Endothelial cell of umbilical vein (primary cell): ENCODE measurements at regions not wholly inside any gene's neighbourhood (a gene's known extent, or its start where the extent isn't known, plus 50 kb on each side); places are given as distances from the start of the nearest gene placed in this dataset.

Experiments used
- BruUV-seq: library from RNA; stranded (reverse); fragments of 400-500 nt; replicated peaks from 2 replicates; lab custom pipeline; 2021; lab: Mats Ljungman, UMichigan
- CTCF ChIA-PET: fragments of 300-600, 350-600 bp; sonication (Branson Sonifier 250); formaldehyde crosslinking; loops from one replicate; lab custom pipeline; 2021; ENCODE audit warnings: antibody characterized with exemption, inconsistent platforms; lab: Charles Lee
- POLR2A ChIA-PET: fragments of 300-600, 350-600 bp; sonication (Branson Sonifier 250); formaldehyde crosslinking; loops from one replicate; lab custom pipeline; 2021; ENCODE audit warnings: antibody characterized with exemption, inconsistent platforms; lab: Charles Lee
- DNase-seq: peaks from one replicate; pipeline ENCODE4 v3.0.0-alpha.2; 2011; ENCODE audit warnings: low read depth, low spot score
- FAIRE-seq: peaks from 2 replicates; lab custom pipeline; 2011; peaks lifted over from hg19 to GRCh38; lab: Jason Lieb, UNC
- H2AFZ ChIP-seq: 2 replicates; pipeline ENCODE4 v1.6.0; 2012; ENCODE audit warnings: low read depth, low read length, control low read depth, inconsistent platforms
- H3K27ac ChIP-seq: 2 replicates; pipeline ENCODE4 v1.5.1; 2011; ENCODE audit warnings: low read depth, mild to moderate bottlenecking, control low read depth, low read length, moderate library complexity; ENCODE audit not compliant: insufficient read depth
- H3K27me3 ChIP-seq, 2 experiments: 2 replicates each; pipeline versions ENCODE4 v1.6.0 to v1.6.1; 2011; ENCODE audit warnings: low read length in 2 of 2, mixed read lengths in 1 of 2; ENCODE audit not compliant: control insufficient read depth in 2 of 2, insufficient read depth in 2 of 2
- H3K36me3 ChIP-seq, 2 experiments: 2 replicates in 1 of 2; 3 replicates in 1 of 2; pipeline ENCODE4 v1.5.1; 2011; ENCODE audit warnings: low read length in 2 of 2, mild to moderate bottlenecking in 1 of 2, moderate library complexity in 1 of 2; ENCODE audit not compliant: control insufficient read depth in 2 of 2, insufficient read depth in 2 of 2; ENCODE audit errors: extremely low read depth in 1 of 2
- H3K4me1 ChIP-seq: 3 replicates; pipeline ENCODE4 v1.5.1; 2011; ENCODE audit warnings: mild to moderate bottlenecking, low read length; ENCODE audit not compliant: control insufficient read depth, insufficient read depth; ENCODE audit errors: extremely low read depth
- H3K4me2 ChIP-seq: 2 replicates; pipeline ENCODE4 v1.6.1; 2011; ENCODE audit warnings: low read length, control low read depth, mixed read lengths; ENCODE audit not compliant: insufficient read depth
- H3K4me3 ChIP-seq, 3 experiments: fragments of 200-600 bp in 1 of 3; sonication (generic), shearing (Covaris generic) in 1 of 3; replicated peaks in 1 of 3; 2 replicates each; pipeline ENCODE4 v1.5.1; 2011 to 2016; ENCODE audit warnings: control low read depth in 3 of 3, low read length in 3 of 3, mild to moderate bottlenecking in 2 of 3, inconsistent platforms in 1 of 3, low read depth in 1 of 3, moderate library complexity in 1 of 3; ENCODE audit not compliant: insufficient read depth in 1 of 3
- H3K79me2 ChIP-seq: 2 replicates; pipeline ENCODE4 v1.6.0; 2012; ENCODE audit warnings: low read length, inconsistent platforms; ENCODE audit not compliant: control insufficient read depth, insufficient read depth
- H3K9ac ChIP-seq: replicated peaks from 2 replicates; pipeline ENCODE3; 2011; ENCODE audit warnings: low read length, control low read depth; ENCODE audit not compliant: insufficient read depth; ENCODE audit errors: extremely low read depth
- H3K9me1 ChIP-seq: replicated peaks from 3 replicates; pipeline ENCODE4 v1.6.0; 2011; ENCODE audit warnings: mild to moderate bottlenecking, low read length; ENCODE audit not compliant: control insufficient read depth, insufficient read depth; ENCODE audit errors: extremely low read depth
- H3K9me3 ChIP-seq: replicated peaks from 2 replicates; pipeline ENCODE4 v1.5.1; 2012; ENCODE audit warnings: low read length, inconsistent platforms; ENCODE audit not compliant: control insufficient read depth, insufficient read depth
- H4K20me1 ChIP-seq: replicated peaks from 2 replicates; pipeline ENCODE3; 2011; ENCODE audit warnings: mild to moderate bottlenecking, low read length; ENCODE audit not compliant: control insufficient read depth, insufficient read depth; ENCODE audit errors: extremely low read depth
- EZH2 ChIP-seq: IDR thresholded peaks from 2 replicates; pipeline ENCODE4 v1.6.1; 2012; ENCODE audit warnings: borderline replicate concordance, low read depth, mild to moderate bottlenecking, moderate library complexity, low read length, inconsistent platforms; ENCODE audit not compliant: severe bottlenecking
- FOS ChIP-seq: IDR thresholded peaks from 2 replicates; pipeline ENCODE4 v1.6.1; 2011; ENCODE audit warnings: mild to moderate bottlenecking, low read length, moderate library complexity, borderline replicate concordance; ENCODE audit not compliant: insufficient read depth
- GATA2 ChIP-seq: IDR thresholded peaks from 2 replicates; pipeline ENCODE4 v1.7.0; 2011; ENCODE audit warnings: low read depth, mild to moderate bottlenecking, moderate library complexity, mixed read lengths, low read length; ENCODE audit not compliant: insufficient read length, insufficient read depth
- JUN ChIP-seq: IDR thresholded peaks from 2 replicates; pipeline ENCODE4 v1.6.1; 2011; ENCODE audit warnings: borderline replicate concordance, low read depth; ENCODE audit not compliant: insufficient read length, insufficient read depth
- MAX ChIP-seq: IDR thresholded peaks from 2 replicates; pipeline ENCODE4 v1.6.1; 2011; ENCODE audit not compliant: insufficient read depth, insufficient read length
- MYC ChIP-seq: IDR thresholded peaks from one replicate; pipeline ENCODE4 v1.6.1; 2011; ENCODE audit warnings: mild to moderate bottlenecking, low read depth, low read length
- POLR2A ChIP-seq: IDR thresholded peaks from 2 replicates; pipeline ENCODE4 v1.6.1; 2012; ENCODE audit warnings: low read depth, mild to moderate bottlenecking, control low read depth, low read length
- POLR2AphosphoS5 ChIP-seq: IDR thresholded peaks from 2 replicates; pipeline ENCODE4 v1.6.1; 2012; ENCODE audit warnings: low read depth, mild to moderate bottlenecking, control low read depth, low read length, moderate library complexity; ENCODE audit not compliant: insufficient read depth
- dilution Hi-C: fragments of 300-500 bp; cut with MboI; formaldehyde crosslinking; loops from one replicate; pipeline ENCODE4 v1.15.0; 2019; ENCODE audit warnings: low sequenced_read_pairs; ENCODE audit not compliant: extremely low pct_ligation_motif_present
- intact Hi-C: fragments of 100-400 bp; cut with micrococcal nuclease; formaldehyde crosslinking; loops from one replicate; pipeline ENCODE4 v1.10.0; 2022
- TF ChIP-seq, protein P1 (sequence below), 2 donors: IDR thresholded peaks; 1 replicate in 1 of 2; 2 replicates in 1 of 2; pipeline ENCODE4 v1.5.1; 2011; ENCODE audit warnings: low read length in 2 of 2, mild to moderate bottlenecking in 2 of 2, moderate library complexity in 2 of 2, control low read depth in 1 of 2, inconsistent platforms in 1 of 2, low read depth in 1 of 2; ENCODE audit not compliant: insufficient read depth in 1 of 2; ENCODE audit errors: extremely low read depth in 1 of 2

DNA sequence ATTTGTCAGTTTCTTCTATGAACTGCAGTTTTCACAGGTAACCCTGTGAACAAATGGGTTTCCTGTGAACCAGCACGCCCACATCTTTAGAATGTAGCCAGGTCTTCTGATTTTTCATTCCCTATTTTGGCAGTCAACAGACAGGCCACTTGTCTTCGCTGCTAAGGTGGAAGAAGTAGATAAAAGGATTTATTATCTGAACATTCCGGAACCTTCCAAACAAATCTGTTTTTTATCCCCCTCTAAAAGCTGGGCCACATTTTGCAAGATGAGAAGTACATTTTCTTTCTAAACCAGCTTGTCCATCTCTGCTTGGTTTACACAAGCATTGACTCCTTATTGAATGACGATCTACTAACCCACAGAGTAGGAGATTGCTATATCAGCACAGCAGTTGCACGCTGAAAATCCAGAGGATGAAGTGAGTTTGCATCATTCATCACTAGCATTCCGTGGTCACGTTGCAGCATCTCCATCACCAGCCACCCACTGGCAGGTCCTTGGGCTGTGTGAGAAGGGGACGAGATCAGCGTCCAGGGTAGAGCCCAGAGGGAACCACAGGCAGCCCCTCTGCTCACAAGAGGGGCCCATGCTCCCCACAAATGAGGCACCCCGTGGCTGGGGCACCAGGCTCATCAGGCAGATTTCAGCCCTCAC is 83.5 kb downstream of the TOMM20 start:
- Histone ChIP-seq H3K9me1 (no peaks in the 10 kb centered on the region), H3K79me2 (no peaks in the 10 kb centered on the region), H3K27ac (no peak overlapping the region), H3K9me3 (no peaks in the 10 kb centered on the region), H3K4me3 (no peak overlapping the region), H3K4me1 (peaks cover 14% of the 10 kb centered on the region), H3K36me3 (no peaks in the 10 kb centered on the region), H4K20me1 (no peaks in the 10 kb centered on the region), H3K4me2 (no peak overlapping the region), H3K9ac (no peak overlapping the region), H2AFZ (no peak overlapping the region), H3K27me3 (no peaks in the 10 kb centered on the region)
- POLR2A ChIA-PET, result no interaction called here
- FAIRE-seq (no peak), DNase-seq (no peak)
- dilution Hi-C loops, result no loop called here
- intact Hi-C loops, result no loop called here
- CTCF ChIA-PET, result no interaction called here
- TF ChIP-seq GATA2, result no peak
- no peak for TF ChIP-seq POLR2AphosphoS5
- no peak for TF ChIP-seq FOS
- no peak for TF ChIP-seq MAX
- TF ChIP-seq EZH2, result no peak
- no peak for TF ChIP-seq JUN
- TF ChIP-seq, protein P1, sequence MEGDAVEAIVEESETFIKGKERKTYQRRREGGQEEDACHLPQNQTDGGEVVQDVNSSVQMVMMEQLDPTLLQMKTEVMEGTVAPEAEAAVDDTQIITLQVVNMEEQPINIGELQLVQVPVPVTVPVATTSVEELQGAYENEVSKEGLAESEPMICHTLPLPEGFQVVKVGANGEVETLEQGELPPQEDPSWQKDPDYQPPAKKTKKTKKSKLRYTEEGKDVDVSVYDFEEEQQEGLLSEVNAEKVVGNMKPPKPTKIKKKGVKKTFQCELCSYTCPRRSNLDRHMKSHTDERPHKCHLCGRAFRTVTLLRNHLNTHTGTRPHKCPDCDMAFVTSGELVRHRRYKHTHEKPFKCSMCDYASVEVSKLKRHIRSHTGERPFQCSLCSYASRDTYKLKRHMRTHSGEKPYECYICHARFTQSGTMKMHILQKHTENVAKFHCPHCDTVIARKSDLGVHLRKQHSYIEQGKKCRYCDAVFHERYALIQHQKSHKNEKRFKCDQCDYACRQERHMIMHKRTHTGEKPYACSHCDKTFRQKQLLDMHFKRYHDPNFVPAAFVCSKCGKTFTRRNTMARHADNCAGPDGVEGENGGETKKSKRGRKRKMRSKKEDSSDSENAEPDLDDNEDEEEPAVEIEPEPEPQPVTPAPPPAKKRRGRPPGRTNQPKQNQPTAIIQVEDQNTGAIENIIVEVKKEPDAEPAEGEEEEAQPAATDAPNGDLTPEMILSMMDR (IDR thresholded peaks at IDR 0.05; ENCODE audit: extremely low read depth in 1 of 2, insufficient read depth in 1 of 2, low read depth in 1 of 2, low read length in 2 of 2), result no peak
- TF ChIP-seq MYC, result no peak
- TF ChIP-seq POLR2A, result no peak
- no TSS peak for BruUV-seq
